Mucosa of rectum (tissue), 2 donors: ENCODE measurements at regions not wholly inside any gene's neighbourhood (a gene's known extent, or its start where the extent isn't known, plus 50 kb on each side); places are given as distances from the start of the nearest gene placed in this dataset.

Source experiments
- H3K27ac ChIP-seq, 2 donors: one replicate each; pipeline ENCODE4 v1.7.0; 2013; ENCODE audit warnings: inconsistent platforms in 2 of 2, low read depth in 2 of 2, low read length in 2 of 2
- H3K27me3 ChIP-seq, 2 donors: one replicate each; pipeline ENCODE4 v1.7.0; 2013; ENCODE audit warnings: low read length in 2 of 2; ENCODE audit not compliant: control insufficient read depth in 2 of 2, insufficient read depth in 2 of 2
- H3K36me3 ChIP-seq, 2 donors: one replicate each; pipeline ENCODE4 v1.7.0; 2013; ENCODE audit warnings: low read length in 2 of 2; ENCODE audit not compliant: control insufficient read depth in 2 of 2, insufficient read depth in 2 of 2
- H3K4me1 ChIP-seq, 2 donors: one replicate each; pipeline ENCODE4 v1.7.0; 2013; ENCODE audit warnings: low read length in 2 of 2, mild to moderate bottlenecking in 1 of 2; ENCODE audit not compliant: control insufficient read depth in 2 of 2, insufficient read depth in 2 of 2
- H3K4me3 ChIP-seq, 2 donors: one replicate each; pipeline ENCODE4 v1.7.0; 2013; ENCODE audit warnings: low read length in 2 of 2
- H3K9ac ChIP-seq, 2 donors: one replicate each; pipeline ENCODE4 v1.7.0; 2013; ENCODE audit warnings: low read length in 2 of 2, low read depth in 1 of 2, mild to moderate bottlenecking in 1 of 2
- H3K9me3 ChIP-seq, 2 donors: one replicate each; pipeline ENCODE4 v1.7.0; 2013; ENCODE audit warnings: low read length in 2 of 2; ENCODE audit not compliant: control insufficient read depth in 2 of 2
- donor health status: healthy.
- donor health status: Normal muscosa, but diverticular disease.

DNA sequence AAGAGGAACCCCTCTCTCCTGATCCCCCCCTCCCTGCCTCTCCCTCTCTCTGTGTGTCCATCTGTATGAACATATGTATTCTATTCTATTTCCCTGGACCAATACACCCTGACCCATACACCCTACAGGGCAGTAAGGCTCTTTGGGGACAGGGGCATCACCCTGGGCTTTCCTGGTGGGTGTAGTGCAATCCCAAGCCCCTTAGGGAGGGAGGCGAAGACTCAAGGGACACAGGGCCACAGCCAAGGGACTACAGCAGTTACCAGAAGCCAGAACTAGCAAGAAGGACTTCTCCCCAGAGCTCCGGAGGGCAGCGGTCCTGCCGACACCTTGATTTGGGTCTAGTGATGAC, 214.2 kb upstream of the RAB6C start:
- Histone ChIP-seq H3K4me1 (no peaks in the 10 kb centered on the region), H3K27ac (no peak overlapping the region), H3K27me3 (peaks cover 0 to 5% of the 10 kb centered on the region in 2 donors), H3K9ac (no peak overlapping the region), H3K9me3 (no peaks in the 10 kb centered on the region), H3K4me3 (no peak overlapping the region), H3K36me3 (no peaks in the 10 kb centered on the region)

DNA sequence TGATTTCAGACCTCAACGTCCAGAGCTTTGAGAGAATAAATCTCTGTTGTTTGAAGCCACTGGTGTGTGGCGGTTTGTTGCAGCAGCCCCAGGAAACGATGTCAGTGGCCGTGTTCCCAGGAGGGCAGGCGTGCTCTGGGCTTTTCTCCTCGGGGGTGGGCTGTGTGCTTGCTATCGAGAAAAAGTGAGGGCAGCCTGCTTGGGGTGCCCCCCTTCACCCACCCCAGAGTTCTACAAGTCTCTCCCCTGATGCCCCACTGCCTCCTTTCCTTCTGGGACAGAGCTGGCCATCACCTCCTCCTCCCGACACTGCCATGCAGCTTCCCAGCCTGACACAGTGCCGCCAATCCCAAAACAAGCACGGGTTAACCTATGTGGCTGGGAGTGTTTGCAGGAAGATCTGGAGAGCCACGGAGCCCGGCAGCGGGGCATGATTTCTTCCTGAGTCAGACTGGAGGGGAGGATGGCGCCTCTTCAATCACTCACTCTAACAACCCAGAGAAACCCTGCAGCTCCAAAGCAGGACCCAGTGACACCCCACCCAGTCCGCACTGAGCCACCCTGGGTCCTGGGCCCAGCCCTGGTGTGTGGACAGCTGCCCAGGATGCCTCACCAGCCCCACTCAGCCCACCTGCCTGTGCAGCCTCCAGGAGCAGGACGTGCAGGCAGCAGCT, 213.7 kb upstream of the RAB6C start:
- H3K27me3 ChIP-seq: peaks cover 0 to 5% of the 10 kb centered on the region in 2 donors
- no peak overlapping the region for H3K4me3 ChIP-seq
- H3K36me3 ChIP-seq: no peaks in the 10 kb centered on the region
- no peaks in the 10 kb centered on the region for H3K4me1 ChIP-seq
- no peak overlapping the region for H3K27ac ChIP-seq
- H3K9ac ChIP-seq: no peak overlapping the region
- H3K9me3 ChIP-seq: no peaks in the 10 kb centered on the region

DNA sequence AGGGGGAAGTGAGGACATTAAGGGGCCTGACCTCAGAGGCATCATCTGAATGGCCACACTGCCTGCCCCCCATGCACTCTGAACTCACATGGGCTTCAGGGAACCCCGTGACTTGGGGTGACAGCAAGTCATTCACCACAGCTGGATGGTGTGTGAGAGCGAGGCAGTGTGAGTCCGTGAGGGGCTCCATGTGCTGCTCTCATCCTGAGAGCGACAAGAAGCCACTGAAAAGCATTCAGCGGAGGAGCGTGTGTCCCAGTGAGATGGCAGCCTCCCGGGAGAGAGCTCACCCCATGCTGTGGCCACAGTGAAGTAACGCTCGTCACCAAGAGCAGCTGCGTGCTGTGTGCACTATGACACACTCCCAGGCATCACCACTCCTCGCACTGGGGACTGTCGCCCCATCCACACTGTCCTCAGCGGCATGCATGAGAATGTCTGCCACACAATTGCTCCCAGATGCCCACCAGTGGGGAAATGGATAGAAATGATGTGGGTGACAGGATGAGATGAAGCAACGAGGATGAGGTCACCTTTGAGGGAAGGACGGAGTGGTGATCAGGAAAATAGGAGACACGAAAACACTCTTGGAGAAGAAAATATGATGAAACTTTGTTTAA, 213.0 kb upstream of the RAB6C start:
- Histone ChIP-seq H3K27me3 (peaks cover 0 to 5% of the 10 kb centered on the region in 2 donors), H3K4me1 (no peaks in the 10 kb centered on the region), H3K9me3 (no peaks in the 10 kb centered on the region), H3K4me3 (no peak overlapping the region), H3K36me3 (no peaks in the 10 kb centered on the region), H3K27ac (no peak overlapping the region), H3K9ac (no peak overlapping the region)

DNA sequence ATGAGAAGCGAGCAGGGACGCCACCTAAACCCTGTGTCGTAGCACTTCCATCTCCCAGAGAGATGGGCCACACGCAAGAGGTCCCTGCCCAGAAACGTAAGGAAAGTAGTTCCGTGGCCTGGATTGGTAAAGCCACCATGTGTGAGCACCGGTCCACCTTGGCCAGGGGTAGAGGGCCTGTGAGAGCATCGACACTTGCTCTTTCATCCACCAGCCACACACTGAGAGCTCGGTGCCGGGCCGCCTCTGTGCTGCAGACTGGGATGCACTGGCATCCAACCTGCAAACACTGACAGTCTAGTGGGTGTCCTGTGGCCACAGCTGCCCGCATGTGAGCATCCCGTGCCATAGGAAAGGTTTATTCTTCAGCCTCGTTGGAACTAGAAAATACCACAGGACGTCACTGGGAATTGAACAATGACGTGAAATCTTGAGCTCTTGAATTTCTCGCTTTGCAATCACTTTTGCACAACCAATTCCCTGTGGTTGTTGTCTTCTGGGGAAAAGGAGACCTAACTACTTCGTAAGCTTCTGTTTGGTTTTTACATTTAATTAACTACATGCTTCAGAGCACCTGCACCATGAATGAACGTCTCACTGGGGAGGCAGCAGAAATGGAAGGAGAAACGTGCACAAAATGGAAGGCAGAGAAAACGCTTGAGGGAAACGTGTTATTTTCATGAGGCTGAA, 212.0 kb upstream of the RAB6C start:
- H3K9me3 ChIP-seq: no peaks in the 10 kb centered on the region
- no peaks in the 10 kb centered on the region for H3K4me1 ChIP-seq

DNA sequence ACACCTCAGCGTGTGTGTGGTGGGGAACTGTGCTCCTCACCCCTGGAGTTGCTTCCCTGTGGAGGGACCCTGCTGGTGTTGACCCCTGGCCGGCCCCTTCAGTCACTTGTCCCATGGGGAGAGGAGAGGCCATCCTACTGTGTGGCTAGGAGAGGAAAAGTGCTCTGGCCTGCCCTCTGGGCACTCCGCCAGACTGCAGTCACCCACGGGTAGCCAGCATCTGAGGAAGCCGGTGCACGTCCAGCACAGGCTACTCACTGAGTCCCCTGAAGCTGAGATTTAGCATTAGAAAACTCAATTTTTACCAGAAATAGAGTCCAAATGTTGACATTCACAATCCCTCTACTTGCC, 211.5 kb upstream of the RAB6C start:
- Histone ChIP-seq H3K4me3 (no peak overlapping the region), H3K4me1 (no peaks in the 10 kb centered on the region), H3K27ac (no peak overlapping the region), H3K36me3 (no peaks in the 10 kb centered on the region), H3K27me3 (peaks cover 0 to 5% of the 10 kb centered on the region in 2 donors), H3K9ac (no peak overlapping the region), H3K9me3 (no peaks in the 10 kb centered on the region)

More for the DNA sequence above, 212.0 kb upstream of the RAB6C start:
- no peaks in the 10 kb centered on the region for H3K36me3 ChIP-seq
- no peak overlapping the region for H3K4me3 ChIP-seq
- no peak overlapping the region for H3K9ac ChIP-seq
- peaks cover 0 to 5% of the 10 kb centered on the region in 2 donors for H3K27me3 ChIP-seq
- H3K27ac ChIP-seq: no peak overlapping the region

DNA sequence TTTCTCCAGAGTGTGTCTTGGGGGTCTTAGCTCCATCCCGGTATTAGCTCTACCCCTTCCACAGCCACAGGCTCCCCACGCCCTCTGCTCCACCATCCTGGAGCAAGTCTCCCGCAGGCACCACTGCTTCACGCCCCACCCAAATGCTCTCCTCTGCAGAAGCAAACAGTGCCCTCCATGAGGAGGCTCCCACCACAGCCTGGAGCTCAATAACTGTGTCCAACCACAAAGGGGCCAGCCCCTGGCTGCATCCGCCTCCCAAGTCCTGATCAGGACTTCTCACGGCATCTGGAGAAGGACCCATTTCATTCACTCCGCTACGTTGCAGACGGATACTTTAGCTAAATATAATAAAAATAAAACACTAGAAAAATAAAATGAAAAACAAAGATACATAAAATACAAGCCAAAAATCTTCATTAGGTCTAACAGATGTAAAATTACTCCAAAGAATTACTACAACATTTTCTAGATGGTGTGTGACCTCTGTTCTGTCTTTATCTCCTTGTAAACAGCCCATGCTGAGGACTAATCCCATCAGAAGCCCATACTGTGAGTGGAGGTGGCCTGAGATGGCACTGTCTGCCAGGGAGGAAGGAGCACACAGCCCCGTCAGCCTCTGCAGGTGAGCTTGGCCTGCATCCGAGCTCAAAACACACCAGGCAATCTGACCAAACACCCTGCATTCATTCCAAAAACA, 210.8 kb upstream of the RAB6C start:
- Histone ChIP-seq H3K27ac (no peak overlapping the region), H3K9ac (no peak overlapping the region), H3K27me3 (peaks cover 0 to 5% of the 10 kb centered on the region in 2 donors), H3K4me3 (no peak overlapping the region), H3K4me1 (no peaks in the 10 kb centered on the region), H3K36me3 (no peaks in the 10 kb centered on the region), H3K9me3 (no peaks in the 10 kb centered on the region)

DNA sequence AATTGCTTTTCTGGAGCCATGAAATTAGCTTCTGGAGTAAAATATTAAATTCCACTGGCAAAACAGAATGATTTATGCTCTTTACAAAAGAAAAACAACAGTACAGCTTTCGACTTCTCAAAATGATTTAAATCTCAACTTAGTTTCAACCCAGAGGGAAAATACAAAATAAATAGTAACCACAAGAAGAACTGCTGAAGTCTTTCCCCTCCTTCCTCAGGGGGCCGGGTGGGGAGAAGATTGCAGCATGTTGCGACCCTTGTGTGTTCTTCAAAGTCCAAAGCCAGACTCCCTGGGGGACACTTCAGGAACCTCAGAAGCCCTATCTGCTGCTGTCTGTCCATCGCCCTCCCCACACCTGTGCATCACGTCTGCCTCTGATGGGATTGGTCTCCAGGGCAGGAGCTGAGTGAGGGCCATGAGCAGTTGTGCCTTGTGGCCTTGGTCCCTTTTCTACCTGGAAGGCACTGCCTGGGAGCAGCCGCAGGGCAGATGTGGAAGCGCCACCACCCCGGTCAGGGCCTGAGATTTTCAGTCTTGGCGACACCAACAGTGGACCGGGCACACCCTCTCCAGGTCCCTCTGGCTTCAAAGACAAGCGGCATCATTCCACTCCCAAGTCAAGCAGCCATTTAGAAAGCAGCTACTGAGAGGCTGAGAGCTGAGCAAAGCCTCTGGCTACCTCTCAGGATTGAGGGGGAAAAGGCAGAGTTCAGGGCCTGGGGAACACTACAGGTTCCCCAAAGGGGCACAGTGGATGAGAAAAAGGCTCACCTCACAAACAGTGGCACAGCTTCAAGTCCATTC, 210.1 kb upstream of the RAB6C start:
- H3K9ac ChIP-seq: no peak overlapping the region
- H3K27ac ChIP-seq: no peak overlapping the region
- no peak overlapping the region for H3K4me3 ChIP-seq
- no peaks in the 10 kb centered on the region for H3K36me3 ChIP-seq
- H3K9me3 ChIP-seq: no peaks in the 10 kb centered on the region
- H3K4me1 ChIP-seq: no peaks in the 10 kb centered on the region
- H3K27me3 ChIP-seq: peaks cover 0 to 5% of the 10 kb centered on the region in 2 donors

DNA sequence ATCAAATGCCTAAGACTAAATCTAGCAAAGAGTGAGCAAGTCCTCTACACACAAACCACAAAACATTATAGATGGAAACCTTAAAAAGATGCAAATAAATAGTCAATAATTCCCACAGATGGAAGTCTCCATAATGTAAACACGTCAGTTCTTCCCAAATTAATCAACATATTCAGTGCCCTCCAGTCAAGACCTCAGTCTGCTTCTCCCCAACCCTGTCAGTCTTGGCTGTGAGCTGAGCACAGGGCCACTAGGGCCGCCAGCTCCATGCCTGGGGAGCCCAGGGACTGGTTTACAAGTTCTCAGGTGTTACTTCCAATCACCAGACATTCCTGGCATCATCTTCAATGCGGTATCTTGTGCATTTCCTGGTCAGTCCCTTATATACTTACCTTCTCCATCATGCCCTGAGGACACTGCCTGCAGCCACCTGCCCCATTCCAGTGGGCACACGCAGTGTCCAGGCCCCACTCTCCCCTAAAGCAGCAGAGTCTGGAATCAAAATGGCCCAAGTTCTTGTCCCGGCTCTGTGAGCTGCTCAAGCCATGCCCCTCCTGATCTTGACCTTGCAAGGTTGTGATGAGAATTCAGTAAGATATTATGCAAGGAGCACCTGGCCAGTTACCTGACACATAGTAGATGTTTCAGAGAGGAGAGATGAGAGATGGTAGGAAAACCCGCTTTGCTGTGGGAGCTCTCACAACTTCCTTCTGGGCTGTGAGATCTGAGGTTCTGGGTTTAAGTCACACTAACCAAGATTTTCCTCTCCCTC, 207.9 kb upstream of the RAB6C start:
- Histone ChIP-seq H3K9ac (no peak overlapping the region), H3K27me3 (peaks cover 0 to 3% of the 10 kb centered on the region in 2 donors)

DNA sequence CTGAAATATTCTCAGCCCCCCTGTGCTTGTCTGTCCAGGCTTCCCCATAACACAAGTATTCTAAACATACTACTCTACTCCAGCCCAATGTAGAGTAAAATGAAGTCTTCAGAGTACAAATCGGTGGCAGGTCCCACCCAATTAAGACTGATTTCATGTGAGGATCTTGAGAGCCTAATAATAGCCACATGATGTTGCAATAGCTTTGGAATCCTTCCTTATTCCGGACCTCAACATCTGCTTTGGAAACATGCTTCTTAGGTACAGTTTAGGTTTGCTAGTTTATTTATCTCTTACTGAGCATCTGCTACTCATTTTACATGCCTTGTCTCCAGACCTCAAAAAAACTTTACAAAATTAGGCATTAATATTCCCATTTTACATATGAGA, 207.3 kb upstream of the RAB6C start:
- H3K9ac ChIP-seq: no peak overlapping the region
- no peaks in the 10 kb centered on the region for H3K4me1 ChIP-seq
- H3K4me3 ChIP-seq: no peak overlapping the region
- H3K27me3 ChIP-seq: peaks cover 0 to 1% of the 10 kb centered on the region in 2 donors
- no peak overlapping the region for H3K27ac ChIP-seq
- no peaks in the 10 kb centered on the region for H3K9me3 ChIP-seq
- no peaks in the 10 kb centered on the region for H3K36me3 ChIP-seq

More for the DNA sequence above, 207.9 kb upstream of the RAB6C start:
- Histone ChIP-seq H3K27ac (no peak overlapping the region), H3K4me1 (no peaks in the 10 kb centered on the region), H3K9me3 (no peaks in the 10 kb centered on the region), H3K36me3 (no peaks in the 10 kb centered on the region), H3K4me3 (no peak overlapping the region)
